SK-N-MC (cell line): ENCODE measurements at regions not wholly inside any gene's neighbourhood (a gene's known extent, or its start where the extent isn't known, plus 50 kb on each side); places are given as distances from the start of the nearest gene placed in this dataset.

ENCODE experiments used
- EZH2 ChIP-seq: fragments of 200-600 bp; sonication (generic); IDR thresholded peaks from one replicate; pipeline ENCODE4 v1.6.1; 2017; ENCODE audit warnings: antibody characterized with exemption
- FOXP2 ChIP-seq: optimal IDR thresholded peaks from 2 replicates; pipeline ENCODE3; 2011; ENCODE audit warnings: mild to moderate bottlenecking, moderate library complexity; ENCODE audit not compliant: insufficient read depth; ENCODE audit errors: extremely low read length, control extremely low read depth
- POLR2AphosphoS5 ChIP-seq: IDR thresholded peaks from 2 replicates; pipeline ENCODE4 v1.6.1; 2012; ENCODE audit warnings: mild to moderate bottlenecking, low read depth, low read length, borderline replicate concordance

GRCh38 chr20:43384101-43384940, 73.4 kb upstream of the SRSF6 start:
- TF ChIP-seq EZH2 (no peak), POLR2AphosphoS5 (no peak), FOXP2 (no peak)
